SH-SY5Y (cell line): ENCODE measurements at regions not wholly inside any gene's neighbourhood (a gene's known extent, or its start where the extent isn't known, plus 50 kb on each side); places are given as distances from the start of the nearest gene placed in this dataset.

Source experiments
- GATA2 ChIP-seq: IDR thresholded peaks from 2 replicates; pipeline ENCODE4 v1.6.1; 2011; ENCODE audit warnings: mild to moderate bottlenecking, low read depth, low read length
- GATA3 ChIP-seq: IDR thresholded peaks from 2 replicates; pipeline ENCODE4 v1.6.1; 2011; ENCODE audit warnings: low read depth, mild to moderate bottlenecking, low read length, moderate library complexity

DNA sequence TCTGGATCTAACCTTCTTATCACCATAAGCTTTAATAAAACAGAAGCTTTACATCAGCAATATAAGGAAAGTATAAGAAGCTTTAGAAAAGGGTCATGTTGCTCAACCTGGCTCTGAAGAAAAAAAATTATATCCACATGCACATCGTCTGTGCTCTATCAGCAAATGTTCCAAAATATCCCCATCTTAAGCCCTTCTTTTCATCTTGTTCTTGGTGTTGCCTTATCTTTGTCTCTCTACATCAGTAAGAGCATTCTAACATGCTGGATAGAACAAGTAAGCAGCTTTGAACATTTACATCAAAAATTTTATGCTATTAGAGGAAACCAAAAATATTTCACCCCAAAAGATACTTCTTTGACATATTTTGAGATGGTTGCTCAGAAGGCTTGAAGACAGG, 157.8 kb upstream of the SNX7 start:
- TF ChIP-seq GATA2 (no peak), GATA3 (no peak)
